Heart left ventricle (tissue), 13 donors: ENCODE measurements at regions not wholly inside any gene's neighbourhood (a gene's known extent, or its start where the extent isn't known, plus 50 kb on each side); places are given as distances from the start of the nearest gene placed in this dataset.

ENCODE experiments used
- CTCF ChIP-seq, 12 donors: fragments of 200-600 bp; sonication (generic) in 4 of 12; IDR thresholded peaks; one replicate each; pipeline versions ENCODE4 v1.5.0 to v1.8.0; 2018 to 2022; ENCODE audit warnings: antibody characterized with exemption in 12 of 12, mild to moderate bottlenecking in 5 of 12
- POLR2A ChIP-seq, 2 donors: fragments of 450-650 bp; IDR thresholded peaks; one replicate each; pipeline ENCODE4 v1.6.1; 2017; ENCODE audit warnings: antibody characterized with exemption in 2 of 2, mild to moderate bottlenecking in 2 of 2, moderate library complexity in 2 of 2
- donor health status: ischemic (EF 13 %, LVEDD 7.1; RV severe dilation, severe dysfunction).
- donor health status: DM: no; HTN: yes; CAD: no.
- donor health status: DM: no; HTN: no; CAD: no.
- donor health status: ischemic (EF 25% LVEDD 6.9; RV normal size, moderate dysfunction).
- donor health status: ischemic (EF 25% LVEDD 5.7; RV mildly dilated, moderate dysfunction).
- donor health status: ischemic (EF 35%, LVEDD 5.7; RV mildly dilated, moderate dysfunction).
- donor health status: nonischemic (EF 11% LVEDD 7.7; RV severe dilation, severe dysfunction).
- donor health status: DM: yes; HTN: yes; CAD: no.
- donor health status: PGD.
- donor health status: ischemic (EF 29% LVEDD 5.4; RV normal size, mild dysfunction).
- donor health status: nonischemic (EF 23%, LVEDD 6.1; RV moderate dilation, normal function).

GRCh38 chr18:46252759-46253158, 148.6 kb downstream of the HAUS1 start:
- TF ChIP-seq CTCF (IDR thresholded peaks at IDR 0.05) (no peak), POLR2A (IDR thresholded peaks at IDR 0.05) (no peak)
